Limb (tissue), 2 donors: ENCODE measurements at regions not wholly inside any gene's neighbourhood (a gene's known extent, or its start where the extent isn't known, plus 50 kb on each side); places are given as distances from the start of the nearest gene placed in this dataset.

ENCODE experiments used
- DNase-seq, 2 donors: peaks; one replicate each; pipeline ENCODE4 v3.0.0-alpha.2; 2016; ENCODE audit errors: extremely low spot score in 2 of 2

DNA sequence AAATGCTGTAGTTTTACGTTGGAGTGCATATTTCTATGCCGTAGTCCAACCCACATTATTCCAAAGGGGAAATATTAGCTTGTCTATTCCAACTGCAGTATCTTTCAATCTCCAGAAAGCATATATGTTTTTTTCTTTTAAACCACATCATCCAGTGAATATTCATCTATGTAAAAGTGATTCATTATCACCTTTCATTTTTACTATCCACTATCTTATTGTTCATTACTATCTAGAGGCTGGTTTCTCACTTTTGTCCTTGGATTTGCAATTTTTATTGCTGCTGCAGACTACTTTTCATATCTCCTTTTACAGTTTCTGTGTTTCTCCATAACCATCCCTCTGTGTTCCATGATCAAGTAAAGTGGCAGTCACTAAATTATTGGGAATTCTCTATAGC, 1097.2 kb upstream of the TENM4 start:
- no peak for DNase-seq

DNA sequence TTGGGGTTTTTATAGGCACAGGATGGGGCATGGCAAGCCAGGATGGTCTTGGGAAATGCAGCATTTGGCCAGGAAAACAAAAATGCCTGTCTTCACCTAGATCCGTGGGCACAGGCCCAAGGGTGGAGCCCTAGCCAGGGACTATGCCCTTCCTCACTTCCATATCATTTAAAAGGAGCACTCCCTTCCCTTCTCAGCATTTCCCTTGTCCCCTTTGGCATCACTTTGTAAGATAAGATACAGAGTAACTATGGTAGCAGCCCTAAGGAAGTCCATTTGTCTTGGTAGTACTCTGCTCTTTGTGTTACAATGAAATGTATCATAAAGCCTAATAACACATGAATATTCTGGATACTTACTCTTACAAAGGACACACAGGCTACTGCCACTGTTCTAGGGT, 1092.6 kb upstream of the TENM4 start:
- no peak for DNase-seq

DNA sequence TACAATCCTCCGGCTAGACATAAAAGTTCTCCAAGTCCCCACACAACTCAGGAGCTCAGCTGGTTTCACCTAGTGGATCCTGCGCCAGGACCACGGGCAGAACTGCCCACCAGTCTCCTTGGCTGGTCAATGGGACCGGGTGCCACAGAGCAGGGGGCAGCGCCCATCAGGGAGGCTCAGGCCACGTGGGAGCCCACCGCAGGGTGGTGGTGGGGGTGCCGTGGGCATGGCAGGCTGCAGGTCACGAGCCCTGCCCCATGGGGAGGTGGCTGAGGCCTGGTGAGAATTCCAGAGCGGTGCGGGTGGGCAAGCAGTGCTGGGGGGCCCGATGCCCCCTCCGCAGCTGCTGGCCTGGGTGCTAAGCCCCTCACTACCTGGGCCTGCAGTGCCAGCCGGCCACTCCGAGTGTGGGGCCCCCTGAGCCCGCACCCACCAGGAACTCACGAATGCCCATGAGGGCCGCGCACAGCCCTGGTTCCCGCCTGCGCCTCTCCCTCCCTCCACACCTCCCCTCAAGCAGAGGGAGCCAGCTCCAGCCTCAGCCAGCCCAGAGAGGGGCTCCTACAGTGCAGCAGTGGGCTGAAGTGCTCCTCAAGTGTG, 1091.9 kb upstream of the TENM4 start:
- DNase-seq = no peak

DNA sequence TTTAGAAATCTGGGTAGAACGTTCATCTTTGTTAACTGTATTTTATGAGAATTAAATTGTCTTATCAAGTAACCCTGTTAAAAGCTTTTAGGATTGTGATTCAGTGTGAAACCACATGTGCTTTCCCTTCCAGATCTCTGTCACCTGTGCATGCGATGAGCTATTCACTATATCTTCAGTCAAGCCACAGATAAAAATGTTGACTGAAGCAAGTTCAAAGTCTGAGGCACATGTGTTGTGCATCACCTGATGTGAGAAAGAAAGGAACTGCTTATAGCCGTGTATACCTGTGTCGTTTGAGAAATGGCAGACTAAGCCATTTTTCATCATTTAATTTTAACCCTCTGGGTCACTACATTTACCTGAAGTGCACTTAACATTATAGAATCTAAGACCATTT, 1088.9 kb upstream of the TENM4 start:
- no peak for DNase-seq

DNA sequence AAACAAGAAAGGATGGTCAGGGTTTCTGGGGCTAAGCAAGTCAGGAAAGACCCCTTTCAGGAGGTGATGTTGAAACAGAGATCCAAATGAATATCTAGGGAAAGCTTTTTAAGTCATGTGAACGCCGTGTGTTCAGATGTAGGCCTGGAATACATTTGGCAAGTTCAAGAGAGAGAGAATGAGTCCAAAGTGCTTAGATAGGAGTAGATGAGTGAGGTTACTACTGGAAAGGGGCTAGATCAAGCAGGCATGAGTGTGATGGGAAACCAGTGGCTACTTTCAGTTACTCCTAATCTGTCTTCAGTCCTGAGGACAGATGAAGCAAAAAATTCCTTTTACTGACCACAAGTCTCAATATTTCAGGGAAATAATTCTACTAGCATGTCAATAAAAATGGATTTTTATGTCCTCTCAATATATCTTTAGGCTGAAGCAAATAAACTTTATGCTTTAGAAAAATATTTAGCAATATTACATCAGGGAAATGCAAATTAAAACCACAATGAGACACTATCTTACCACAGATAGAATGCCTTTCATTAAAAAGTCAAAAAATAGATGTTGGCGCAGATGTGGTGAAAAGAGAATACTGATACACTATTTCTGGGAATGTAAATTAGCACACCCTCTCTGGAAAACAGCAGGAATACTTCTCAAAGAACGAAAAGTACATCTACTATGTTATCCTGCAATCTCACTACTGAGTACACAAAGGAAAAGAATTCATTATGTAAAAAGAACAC, 1085.0 kb upstream of the TENM4 start:
- no peak for DNase-seq

DNA sequence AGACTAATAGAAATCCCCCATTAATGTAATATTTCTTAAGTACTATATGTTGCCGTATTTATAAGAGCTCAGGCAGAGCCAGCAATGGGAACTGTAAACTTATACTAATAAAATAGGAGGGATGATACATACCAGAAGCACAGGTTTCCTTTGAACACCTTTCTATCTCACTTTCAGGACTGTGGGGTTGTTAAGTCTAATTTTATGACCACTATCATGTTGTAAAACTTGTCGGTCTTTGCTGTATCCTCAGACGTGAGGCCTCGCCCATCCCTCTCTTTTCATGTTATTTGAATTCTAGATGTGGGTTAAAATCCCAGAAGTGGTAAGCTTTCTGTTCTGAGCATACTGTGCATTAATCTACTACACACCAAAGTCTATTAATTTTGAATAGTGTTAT, 1083.5 kb upstream of the TENM4 start:
- no peak for DNase-seq

DNA sequence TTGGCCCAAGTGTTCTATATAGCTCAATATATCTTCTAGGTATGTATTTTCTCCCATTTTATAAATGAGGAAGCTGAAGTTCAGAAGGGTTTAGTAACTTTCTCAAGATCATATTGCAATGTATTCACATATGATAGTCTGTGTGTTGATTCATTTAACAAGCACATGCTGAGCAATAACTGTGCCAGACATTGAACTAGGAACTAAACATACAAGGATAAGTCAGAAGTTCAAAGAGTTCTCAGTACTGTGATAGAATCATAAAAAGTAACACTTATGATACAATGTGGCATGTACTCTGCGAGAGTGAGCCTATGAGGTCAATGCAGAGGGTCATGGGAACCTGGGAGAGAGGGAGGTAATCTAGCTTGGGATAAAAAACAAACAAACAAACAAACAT, 1082.2 kb upstream of the TENM4 start:
- no peak for DNase-seq

DNA sequence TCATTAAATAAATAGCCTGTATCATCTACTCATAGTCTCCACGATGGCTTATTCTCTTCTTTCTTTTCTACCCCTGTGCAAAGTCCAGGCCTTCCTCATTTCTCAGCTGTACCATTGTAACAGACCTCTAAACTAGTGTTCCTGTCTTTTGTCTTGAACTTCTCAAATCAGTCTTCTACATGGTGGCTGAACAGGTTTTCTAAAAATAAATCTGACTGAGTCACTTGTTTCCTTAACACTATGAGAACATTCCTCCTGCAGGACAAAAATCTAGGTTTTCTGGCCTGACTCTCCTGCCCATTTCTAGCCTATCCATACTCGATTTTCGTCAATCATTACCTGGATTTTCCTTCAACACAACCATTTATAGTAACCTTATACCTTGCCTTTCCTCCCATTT, 1080.8 kb upstream of the TENM4 start:
- DNase-seq = no peak

DNA sequence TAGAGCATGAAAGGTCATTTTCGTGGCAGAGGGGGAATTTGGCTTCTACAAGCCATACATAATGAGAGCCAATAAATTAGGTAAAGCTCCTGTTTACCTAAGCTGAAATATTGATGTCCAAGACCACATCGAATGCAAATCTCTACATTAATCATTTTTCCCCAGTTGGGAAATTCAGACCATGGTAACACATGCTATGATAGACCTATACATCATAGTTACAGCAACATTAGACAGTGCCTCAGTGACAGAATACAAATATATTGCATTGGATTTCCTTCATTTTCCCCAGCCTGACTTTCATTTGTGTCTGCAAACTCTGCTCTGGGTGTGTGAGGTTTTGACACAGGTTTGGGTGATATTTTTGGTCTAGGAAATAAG, 1079.7 kb upstream of the TENM4 start:
- no peak for DNase-seq

DNA sequence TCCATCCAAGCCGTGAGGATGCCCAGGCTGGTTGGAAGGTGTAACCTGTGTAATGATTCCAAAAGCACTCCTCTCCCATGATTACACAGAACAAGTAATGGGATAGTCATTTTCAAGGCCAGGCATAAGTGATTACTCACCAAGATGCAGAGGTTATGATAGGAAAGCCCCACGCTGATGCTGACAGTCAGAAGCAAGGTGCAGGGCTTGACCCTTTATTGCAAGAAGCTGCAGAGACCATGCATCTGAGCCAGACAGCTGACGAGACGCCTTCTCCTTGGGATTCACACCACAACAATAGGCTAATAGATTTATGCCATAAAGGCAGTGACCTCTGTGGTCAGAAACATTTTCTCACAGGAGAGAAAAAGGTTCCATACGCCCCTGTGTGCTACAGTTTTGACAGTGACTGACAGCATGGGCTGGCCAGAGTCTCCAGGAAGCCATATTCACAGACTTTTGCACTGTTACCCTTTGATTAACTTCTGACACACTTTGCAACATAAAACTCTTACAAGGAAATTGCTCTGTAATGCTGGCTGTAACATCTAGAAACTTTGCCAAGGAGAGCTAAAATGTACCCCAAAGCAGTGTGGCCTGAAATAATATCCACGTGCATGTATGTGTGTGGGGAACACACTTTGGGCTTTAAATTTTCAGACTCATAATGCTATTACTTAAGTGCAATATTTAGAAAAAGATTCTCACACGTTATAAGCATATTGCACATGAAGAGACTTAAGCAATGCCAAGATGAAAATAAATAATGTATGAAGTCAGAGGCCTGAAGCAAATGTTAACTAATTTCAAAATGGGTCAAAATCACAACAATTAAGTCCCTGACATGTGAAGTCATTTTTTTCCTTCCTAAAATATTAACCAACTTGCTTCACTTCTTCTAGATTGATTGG, 1079.0 kb upstream of the TENM4 start:
- DNase-seq = no peak

DNA sequence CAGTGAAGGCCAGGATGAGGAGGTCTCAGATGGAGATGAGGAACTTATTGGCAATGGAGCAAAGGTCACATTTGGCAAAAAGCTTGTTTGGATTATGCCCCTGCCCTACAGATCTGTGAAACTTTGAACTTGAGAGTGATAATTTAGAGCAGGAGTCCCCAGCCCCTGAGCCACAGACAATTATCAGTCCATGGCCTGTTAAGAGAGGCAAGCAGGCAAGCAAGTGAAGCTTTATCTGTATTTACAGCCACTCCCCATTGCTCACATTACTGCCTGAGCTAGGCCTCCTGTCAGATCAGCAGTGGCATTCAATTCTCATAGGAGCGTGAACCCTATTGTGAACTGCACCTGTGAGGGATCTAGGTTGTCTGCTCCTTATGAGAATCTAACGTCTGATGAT, 1076.9 kb upstream of the TENM4 start:
- no peak for DNase-seq

DNA sequence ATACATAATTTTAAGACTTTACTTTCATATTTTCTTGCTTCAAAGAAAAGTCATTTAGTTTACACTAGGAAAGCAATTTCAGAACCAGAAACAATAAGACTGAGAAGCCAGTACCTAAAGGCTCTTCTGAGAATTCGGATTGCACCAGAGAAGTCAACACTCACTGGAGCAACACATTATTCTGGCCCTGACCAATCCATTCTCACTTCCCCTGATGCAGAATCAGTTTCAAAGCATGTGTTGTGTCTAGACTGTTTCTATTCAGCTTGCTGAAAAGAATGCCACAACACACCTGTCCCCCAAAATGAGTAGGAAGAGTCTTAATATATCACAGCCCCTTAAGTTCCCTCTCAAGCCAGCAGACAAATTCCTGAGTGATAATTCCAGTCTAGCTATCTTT, 1074.3 kb upstream of the TENM4 start:
- DNase-seq = no peak

DNA sequence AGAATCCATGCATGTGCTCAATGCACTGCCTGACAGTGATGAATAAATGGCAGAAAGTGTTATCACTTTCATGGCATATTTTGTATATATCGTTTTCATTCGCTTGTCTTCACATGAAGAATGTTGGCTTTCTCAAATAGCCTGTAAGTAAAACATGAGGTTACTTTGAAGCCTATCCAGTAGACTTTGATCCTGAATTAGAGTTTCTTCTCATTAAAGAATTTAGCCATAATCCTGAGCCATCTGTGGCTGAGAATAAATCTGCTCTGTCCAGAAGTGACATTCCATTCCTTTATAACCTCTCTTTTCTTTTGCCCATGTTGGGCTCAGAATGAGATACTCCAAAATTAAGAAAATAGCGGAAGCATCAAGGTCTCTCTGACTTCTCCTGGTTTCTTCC, 1071.7 kb upstream of the TENM4 start:
- no peak for DNase-seq

DNA sequence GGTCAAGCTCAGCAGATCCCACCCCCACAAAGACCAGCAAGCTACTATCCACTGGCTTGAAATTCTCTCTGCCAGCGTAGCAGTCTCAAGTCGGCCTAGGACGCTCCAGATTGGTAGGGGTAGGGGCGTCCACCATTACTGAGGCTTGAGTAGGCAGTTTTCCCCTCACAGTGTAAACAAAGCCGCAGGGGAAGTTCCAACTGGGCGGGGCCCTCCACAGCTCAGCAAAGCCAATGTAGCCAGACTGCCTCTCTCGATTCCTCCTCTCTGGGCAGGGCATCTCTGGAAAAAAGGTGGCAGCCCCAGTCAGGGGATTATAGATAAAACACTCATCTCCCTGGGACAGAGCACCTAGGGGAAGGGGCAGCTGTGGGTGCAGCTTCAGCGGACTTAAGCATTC, 1064.9 kb upstream of the TENM4 start:
- no peak for DNase-seq

DNA sequence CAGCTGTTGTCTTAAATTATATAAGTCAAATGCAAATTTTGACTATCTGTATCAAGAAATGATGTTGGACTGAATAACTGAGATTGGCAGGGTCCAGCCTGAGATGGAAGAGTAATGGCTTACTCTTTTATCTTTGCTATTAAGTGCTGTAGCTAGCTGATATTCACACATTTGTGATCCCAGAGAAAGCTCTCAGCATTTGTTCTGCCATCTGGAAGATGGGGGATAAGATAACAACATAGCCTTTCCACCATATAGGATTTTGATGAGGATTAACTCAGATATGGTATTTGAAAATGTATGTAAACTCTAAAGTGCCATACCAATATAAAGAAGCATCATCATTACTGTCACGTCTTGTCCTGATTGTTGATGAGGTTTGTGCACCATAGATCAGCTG, 1063.2 kb upstream of the TENM4 start:
- no peak for DNase-seq

DNA sequence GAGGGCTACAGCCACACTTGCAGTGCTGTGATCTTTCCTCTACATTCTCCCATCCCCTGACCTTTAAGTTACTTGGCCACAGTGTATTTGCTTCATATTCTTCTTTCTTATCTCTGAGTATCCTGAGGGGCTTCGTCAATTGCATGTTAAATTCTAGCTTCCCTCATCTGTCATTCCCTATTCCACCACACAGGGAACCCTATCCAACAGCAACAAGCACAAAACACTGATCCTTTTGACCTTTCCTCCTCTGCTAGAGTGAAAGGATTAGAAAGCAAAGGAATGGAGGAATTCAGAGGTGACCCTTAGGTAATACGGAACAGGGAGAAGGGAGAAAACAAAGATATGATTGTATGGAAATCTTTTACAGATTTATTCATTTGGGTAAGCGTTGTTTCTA, 1061.7 kb upstream of the TENM4 start:
- no peak for DNase-seq

DNA sequence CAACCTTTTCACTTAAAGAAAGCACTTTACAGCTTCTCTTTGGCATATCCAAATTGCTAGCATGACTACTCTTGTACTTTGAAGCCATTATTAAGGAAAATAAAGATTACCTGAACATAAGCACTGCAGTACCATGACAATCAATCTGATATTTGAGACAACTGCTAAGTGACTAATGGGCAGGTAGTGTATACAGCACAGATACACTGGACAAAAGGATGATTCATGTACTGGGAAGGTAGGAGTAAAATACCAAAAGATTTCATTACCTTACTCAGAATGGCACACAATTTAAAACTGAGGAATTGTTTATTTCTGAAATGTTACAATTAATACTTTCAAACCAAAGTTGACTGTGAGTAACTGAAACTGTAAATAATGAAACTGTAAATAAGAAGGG, 1054.3 kb upstream of the TENM4 start:
- DNase-seq = no peak

DNA sequence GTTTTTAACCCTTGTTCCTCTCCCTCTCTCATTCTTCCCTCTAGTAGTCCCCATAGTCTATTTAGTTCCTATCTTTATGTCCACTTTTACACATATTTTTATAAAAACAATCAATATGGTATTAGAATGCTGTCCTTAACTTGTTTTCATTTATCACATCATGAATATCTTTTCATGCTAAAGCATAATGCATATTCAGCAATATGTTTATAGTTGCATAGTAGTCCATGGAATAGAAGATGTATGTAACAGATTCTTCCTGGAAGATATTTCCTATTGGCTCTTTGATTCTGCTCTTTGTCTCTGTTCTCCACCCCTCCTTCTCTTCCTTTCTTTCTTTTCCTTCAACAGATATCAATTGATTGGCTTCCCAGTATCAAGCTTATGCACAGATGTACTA, 1047.1 kb upstream of the TENM4 start:
- DNase-seq = no peak

DNA sequence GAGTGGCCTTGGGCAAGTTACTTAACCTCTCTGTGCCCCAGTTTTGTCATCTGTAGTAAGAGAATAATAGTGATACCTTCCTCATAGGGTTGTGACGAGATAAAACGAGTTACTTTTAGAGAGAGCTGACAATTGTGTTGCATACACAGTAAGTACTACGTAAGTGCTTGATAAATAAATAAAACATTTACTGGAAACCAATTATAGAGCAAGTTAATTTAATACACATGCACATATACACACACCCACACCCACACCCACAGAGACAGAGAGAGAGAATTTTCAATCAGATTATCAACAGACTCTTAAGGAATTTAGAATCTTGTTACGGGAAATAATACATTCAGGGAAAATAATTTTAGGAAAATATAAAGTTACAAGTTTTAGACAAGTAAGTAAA, 1045.8 kb upstream of the TENM4 start:
- no peak for DNase-seq

DNA sequence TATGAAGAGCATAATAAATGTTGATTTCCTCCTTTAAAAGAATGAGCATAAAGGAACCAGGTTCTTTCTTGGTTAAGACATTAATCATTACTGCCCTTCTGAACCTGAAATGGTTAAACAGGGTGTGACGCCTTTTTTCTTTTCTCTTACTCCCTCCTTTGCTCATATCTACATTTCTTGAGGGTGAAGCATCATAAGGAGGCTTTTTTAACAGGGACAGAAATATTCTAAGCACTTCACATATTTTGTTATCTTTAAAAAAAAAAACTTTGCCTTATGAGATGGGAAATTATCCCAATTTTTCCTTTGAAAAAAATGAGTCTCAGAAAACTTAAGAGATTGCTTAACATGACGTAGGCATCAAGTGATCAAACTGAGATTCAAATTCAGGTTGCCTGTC, 1036.3 kb upstream of the TENM4 start:
- DNase-seq = no peak

DNA sequence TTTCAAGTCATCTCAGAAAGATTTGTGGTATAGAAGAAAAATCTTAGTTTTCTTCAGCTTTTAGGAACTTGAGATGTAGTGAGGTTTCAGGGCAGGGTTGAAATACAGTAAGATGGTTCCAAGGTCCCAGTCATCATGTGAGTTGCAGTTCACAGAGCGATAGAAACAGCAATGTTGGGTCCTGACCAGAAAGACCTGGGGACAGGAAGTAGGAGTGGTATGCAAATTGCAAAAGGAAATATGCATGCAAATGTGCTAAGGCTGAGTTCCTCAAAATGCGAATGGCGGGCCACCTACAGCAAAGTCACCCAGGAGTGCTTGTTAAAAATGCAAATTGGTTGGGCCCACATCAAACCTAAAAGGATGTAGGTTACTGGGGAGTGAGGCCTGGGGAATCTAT, 1032.7 kb upstream of the TENM4 start:
- no peak for DNase-seq

DNA sequence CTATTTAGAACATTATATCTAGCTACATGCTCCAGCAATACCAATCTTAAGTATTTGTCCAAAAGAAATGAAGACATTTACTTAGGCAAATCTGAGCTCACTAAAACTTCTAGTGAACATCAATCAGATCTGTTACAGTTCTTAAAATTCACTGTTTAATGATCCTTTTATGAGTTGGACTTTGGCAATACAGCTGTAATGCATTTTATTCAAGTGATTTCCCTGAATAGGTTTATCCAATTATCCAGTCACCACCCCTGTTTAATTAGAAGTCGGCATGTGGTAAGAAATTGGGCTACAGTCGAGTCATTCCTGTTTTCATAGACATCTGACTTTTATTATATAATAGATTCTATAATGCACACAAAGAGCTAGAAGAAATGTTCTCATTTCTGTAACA, 1029.0 kb upstream of the TENM4 start:
- no peak for DNase-seq

DNA sequence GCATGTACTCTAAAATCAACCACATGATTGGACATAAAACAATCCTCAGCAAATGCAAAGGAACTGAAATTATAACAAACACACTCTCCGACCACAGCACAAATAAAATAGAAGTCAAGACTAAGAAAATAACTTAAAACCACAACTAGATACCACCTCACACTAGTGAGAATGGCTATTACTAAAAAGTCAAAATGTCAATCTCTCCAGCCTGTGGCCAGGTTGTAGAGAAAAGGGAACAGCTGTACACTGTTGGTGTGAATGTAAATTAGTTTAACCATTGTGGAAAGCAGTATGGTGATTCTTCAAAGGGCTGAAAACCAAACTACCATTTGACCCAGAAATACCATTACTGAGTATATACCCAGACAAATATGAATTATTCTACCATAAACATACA, 1025.7 kb upstream of the TENM4 start:
- DNase-seq = no peak
